ENCODE measurements at regions not wholly inside any gene's neighbourhood (a gene's known extent, or its start where the extent isn't known, plus 50 kb on each side); places are given as distances from the start of the nearest gene placed in this dataset.

DNA sequence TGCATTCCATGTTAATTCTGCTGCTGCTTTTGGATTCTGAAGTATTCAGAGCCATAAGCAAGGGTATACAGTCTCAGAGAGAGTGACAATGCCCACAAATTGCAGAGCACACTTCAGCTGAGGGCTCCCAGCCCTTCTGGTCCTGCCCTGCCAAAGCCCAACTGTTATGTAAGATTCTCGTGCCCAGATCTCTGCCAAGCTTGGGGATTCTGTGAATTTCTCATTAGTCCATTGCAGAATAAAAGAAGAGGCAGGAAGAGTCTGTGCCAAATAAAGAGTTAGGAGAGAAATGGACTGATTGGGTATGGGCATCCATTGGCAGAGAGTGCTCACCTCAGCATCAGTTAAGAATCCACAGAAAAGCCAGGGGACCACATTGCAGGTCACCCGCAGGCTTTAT, 112.0 kb upstream of the PNPT1 start:
- no peak for FAIRE-seq
- Histone ChIP-seq H3K4me3 (no peak overlapping the region), H2AFZ (ENCODE audit: control insufficient read depth, low read depth, low read length) (no peak overlapping the region), H3K27ac (ENCODE audit: control insufficient read depth, insufficient read depth) (no peak overlapping the region), H3K36me3 (ENCODE audit: control insufficient read depth in 2 of 2, insufficient read depth in 2 of 2, low read length in 1 of 2) (no peaks in the 10 kb centered on the region), H3K79me2 (ENCODE audit: control insufficient read depth, insufficient read depth, low read length) (no peaks in the 10 kb centered on the region), H4K20me1 (ENCODE audit: control insufficient read depth, insufficient read depth) (no peaks in the 10 kb centered on the region), H3K9ac (ENCODE audit: control insufficient read depth, insufficient read depth, low read length) (no peak overlapping the region), H3K9me3 (replicated peaks; ENCODE audit: control insufficient read depth, insufficient read depth, low read length) (no peaks in the 10 kb centered on the region), H3K27me3 (replicated peaks in 1 of 2; ENCODE audit: control insufficient read depth in 2 of 2, insufficient read depth in 2 of 2, low read length in 1 of 2) (peaks cover 0 to 4% of the 10 kb centered on the region in 2 experiments; a peak in 1 of 4 replicates), H3K4me2 (ENCODE audit: control insufficient read depth, insufficient read depth) (no peak overlapping the region), H3K4me1 (ENCODE audit: control insufficient read depth, insufficient read depth, low read length) (no peaks in the 10 kb centered on the region)
- no peak for ATAC-seq
- RAD21 ChIA-PET (ENCODE audit: unreplicated experiment), result no interaction called here
- intact Hi-C loops (cut with micrococcal nuclease; ENCODE audit: unreplicated experiment) (no loop called here), in situ Hi-C loops (cut with MboI) (no loop called here)
- BruUV-seq (replicated peaks), result no TSS peak
- POLR2A ChIA-PET, result no interaction called here
- SMC1A ChIA-PET (ENCODE audit: uncharacterized antibody, unreplicated experiment), result no interaction called here
- 32% methylated on average over 2 of the region's 2 CpGs for WGBS (ENCODE audit: insufficient coverage, insufficient replicate concordance, low lambda C conversion rate, missing lambda C conversion rate)
- TF ChIP-seq MTA3 (IDR thresholded peaks at IDR 0.05; ENCODE audit: borderline replicate concordance, low read length), result no peak
- no peak for TF ChIP-seq CHD2 (IDR thresholded peaks at IDR 0.05; ENCODE audit: borderline replicate concordance, low read depth, low read length)
- TF ChIP-seq DPF2 (IDR thresholded peaks at IDR 0.05), result no peak
- TF ChIP-seq MYB (IDR thresholded peaks at IDR 0.05; ENCODE audit: borderline replicate concordance, low read depth, low read length), result no peak
- no peak for TF ChIP-seq SUPT20H (IDR thresholded peaks at IDR 0.05; ENCODE audit: borderline replicate concordance, control insufficient read depth, low read depth, low read length)
- no peak for TF ChIP-seq NRF1 (conservative IDR thresholded peaks at IDR 0.05; ENCODE audit: low read depth, low read length)
- TF ChIP-seq BRCA1 (IDR thresholded peaks at IDR 0.05; ENCODE audit: low read depth, low read length), result no peak
- TF ChIP-seq, protein P1, sequence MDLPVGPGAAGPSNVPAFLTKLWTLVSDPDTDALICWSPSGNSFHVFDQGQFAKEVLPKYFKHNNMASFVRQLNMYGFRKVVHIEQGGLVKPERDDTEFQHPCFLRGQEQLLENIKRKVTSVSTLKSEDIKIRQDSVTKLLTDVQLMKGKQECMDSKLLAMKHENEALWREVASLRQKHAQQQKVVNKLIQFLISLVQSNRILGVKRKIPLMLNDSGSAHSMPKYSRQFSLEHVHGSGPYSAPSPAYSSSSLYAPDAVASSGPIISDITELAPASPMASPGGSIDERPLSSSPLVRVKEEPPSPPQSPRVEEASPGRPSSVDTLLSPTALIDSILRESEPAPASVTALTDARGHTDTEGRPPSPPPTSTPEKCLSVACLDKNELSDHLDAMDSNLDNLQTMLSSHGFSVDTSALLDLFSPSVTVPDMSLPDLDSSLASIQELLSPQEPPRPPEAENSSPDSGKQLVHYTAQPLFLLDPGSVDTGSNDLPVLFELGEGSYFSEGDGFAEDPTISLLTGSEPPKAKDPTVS (IDR thresholded peaks at IDR 0.05; ENCODE audit: low read depth, low read length), result no peak
- no peak for TF ChIP-seq KLF5 (IDR thresholded peaks at IDR 0.05; ENCODE audit: partially characterized antibody)
- CTCF ChIA-PET, result no interaction called here
- DNase-seq (ENCODE audit: low read depth, low spot score), result no peak
